ENCODE measurements at regions not wholly inside any gene's neighbourhood (a gene's known extent, or its start where the extent isn't known, plus 50 kb on each side); places are given as distances from the start of the nearest gene placed in this dataset.

DNA sequence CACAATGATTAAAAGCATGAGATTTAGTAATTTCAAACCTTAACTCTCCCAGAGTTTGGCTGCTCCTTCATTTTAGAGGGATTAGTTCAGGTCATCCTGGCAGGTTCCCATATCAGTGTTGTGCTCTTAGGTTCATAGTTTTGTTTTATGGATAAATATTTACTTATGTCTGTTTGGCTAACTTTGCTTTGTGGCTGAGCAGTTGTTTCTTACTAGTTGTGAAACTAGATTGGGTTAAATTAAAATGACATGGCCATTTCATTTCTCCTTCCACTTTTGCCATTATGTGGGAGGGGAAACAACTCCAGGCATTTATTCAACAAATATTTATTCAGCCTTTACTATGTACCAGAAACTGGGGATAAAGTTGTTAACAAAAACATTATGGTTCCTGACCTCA, 158.8 kb downstream of the TMTC3 start:
- Histone ChIP-seq H3K9me3 (no peaks in the 10 kb centered on the region), H3K4me1 (replicated peaks) (peaks cover 2% of the 10 kb centered on the region), H3K27ac (no peak overlapping the region), H3K27me3 (replicated peaks; ENCODE audit: insufficient read depth) (no peaks in the 10 kb centered on the region), H3K36me3 (no peaks in the 10 kb centered on the region), H3K4me3 (no peak overlapping the region)
- intact Hi-C loops (cut with DNase I): no loop called here
- DNase-seq (ENCODE audit: low spot score): no peak
- TF ChIP-seq POLR2AphosphoS5 (IDR thresholded peaks at IDR 0.05) (no peak), POLR2A (IDR thresholded peaks at IDR 0.05) (no peak)
- TF ChIP-seq, protein P1, sequence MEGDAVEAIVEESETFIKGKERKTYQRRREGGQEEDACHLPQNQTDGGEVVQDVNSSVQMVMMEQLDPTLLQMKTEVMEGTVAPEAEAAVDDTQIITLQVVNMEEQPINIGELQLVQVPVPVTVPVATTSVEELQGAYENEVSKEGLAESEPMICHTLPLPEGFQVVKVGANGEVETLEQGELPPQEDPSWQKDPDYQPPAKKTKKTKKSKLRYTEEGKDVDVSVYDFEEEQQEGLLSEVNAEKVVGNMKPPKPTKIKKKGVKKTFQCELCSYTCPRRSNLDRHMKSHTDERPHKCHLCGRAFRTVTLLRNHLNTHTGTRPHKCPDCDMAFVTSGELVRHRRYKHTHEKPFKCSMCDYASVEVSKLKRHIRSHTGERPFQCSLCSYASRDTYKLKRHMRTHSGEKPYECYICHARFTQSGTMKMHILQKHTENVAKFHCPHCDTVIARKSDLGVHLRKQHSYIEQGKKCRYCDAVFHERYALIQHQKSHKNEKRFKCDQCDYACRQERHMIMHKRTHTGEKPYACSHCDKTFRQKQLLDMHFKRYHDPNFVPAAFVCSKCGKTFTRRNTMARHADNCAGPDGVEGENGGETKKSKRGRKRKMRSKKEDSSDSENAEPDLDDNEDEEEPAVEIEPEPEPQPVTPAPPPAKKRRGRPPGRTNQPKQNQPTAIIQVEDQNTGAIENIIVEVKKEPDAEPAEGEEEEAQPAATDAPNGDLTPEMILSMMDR (IDR thresholded peaks at IDR 0.05): no peak

DNA sequence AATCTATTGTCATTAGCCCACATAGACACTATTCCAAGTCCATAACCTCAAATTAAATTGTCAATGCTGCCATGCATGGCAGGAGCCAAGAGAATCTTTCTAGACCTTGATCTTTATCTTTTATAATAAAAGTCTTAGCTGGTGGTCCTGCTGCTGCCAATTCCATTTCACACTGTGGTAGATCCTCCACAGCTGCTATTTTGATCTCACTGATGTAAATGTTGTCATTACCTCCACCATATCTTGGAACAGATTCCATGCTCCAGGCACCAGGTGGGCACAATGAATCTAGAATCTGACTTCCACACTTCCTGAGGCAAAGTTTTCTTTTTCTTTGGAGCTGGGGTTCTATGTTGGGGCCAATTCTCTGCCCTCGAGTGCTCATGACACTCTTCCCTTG, 161.2 kb downstream of the TMTC3 start:
- Histone ChIP-seq H3K36me3 (no peaks in the 10 kb centered on the region), H3K27ac (no peak overlapping the region), H3K27me3 (replicated peaks; ENCODE audit: insufficient read depth) (no peaks in the 10 kb centered on the region), H3K4me3 (no peak overlapping the region), H3K4me1 (replicated peaks) (no peaks in the 10 kb centered on the region), H3K9me3 (no peaks in the 10 kb centered on the region)
- TF ChIP-seq, protein P1 (IDR thresholded peaks at IDR 0.05): no peak
- TF ChIP-seq POLR2A (IDR thresholded peaks at IDR 0.05): no peak
- no peak for TF ChIP-seq POLR2AphosphoS5 (IDR thresholded peaks at IDR 0.05)
- WGBS: 42% methylated on average over 1 of the region's 1 CpG
- intact Hi-C loops (cut with DNase I): no loop called here
- DNase-seq (ENCODE audit: low spot score): no peak

DNA sequence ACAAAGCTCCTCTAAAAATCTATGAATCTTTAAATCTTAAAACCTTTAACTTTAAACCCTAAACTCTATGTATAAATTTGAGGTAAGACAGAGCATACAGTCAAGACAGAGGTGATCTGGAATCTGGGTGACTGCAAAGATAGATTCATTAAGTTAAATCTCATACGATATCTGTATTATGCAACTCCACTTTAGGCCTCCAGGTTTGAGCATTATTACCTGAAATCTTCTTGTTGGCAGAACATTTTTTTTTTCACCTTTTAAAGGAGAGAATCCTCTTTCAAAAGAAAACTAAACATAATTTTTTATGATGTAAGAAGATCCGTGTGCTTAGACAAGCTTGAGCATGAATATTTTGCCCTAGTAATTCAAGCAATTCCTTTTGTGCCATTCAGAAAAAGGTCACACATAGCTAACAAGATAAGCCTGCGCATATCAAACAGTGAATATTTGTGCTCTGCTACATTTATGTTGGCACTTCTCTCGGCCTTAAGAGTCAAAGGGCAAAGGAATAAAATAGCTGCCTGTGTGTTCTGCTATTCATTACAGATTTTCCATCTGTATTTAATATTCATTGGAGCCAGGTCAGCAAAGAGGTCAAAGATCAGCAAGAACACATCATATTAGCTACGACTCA, 163.3 kb downstream of the TMTC3 start:
- Histone ChIP-seq H3K4me3 (no peak overlapping the region), H3K4me1 (replicated peaks) (no peaks in the 10 kb centered on the region)
- intact Hi-C loops (cut with DNase I): no loop called here

DNA sequence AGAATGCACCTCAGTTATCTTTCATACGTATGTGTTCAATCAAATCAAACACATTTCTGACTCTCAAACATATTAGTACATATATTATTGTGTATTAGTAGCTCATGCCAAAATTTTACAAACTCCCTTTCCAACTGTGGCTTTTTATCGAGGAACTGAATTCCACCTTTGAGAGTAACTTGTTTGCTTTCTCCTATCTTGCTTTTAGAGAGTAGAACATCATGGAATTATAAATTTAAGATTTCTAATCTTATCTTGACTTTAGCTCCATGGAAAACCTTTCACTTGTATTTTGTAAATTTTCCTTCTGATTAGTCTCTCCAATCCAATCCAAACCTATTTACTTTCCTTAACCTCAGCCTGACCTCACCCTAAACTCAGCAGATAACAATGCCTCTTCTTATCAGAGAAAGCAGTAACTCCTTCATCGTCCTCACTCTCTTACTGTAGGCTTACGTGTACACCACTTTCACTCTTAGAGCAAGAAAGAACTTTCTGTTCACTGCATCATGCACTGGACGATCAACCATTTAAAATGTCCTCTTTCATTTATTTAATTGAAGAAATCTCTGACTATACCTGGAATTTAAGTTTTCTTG, 164.5 kb downstream of the TMTC3 start:
- H3K27ac ChIP-seq: no peak overlapping the region
- TF ChIP-seq POLR2A (IDR thresholded peaks at IDR 0.05): no peak
- no peak for TF ChIP-seq POLR2AphosphoS5 (IDR thresholded peaks at IDR 0.05)
- TF ChIP-seq, protein P1 (IDR thresholded peaks at IDR 0.05): no peak
- H3K4me1 ChIP-seq (replicated peaks): no peaks in the 10 kb centered on the region
- 52% methylated on average over 5 of the region's 5 CpGs for WGBS
- no peaks in the 10 kb centered on the region for H3K27me3 ChIP-seq (replicated peaks; ENCODE audit: insufficient read depth)
- intact Hi-C loops (cut with DNase I): no loop called here
- no peaks in the 10 kb centered on the region for H3K36me3 ChIP-seq
- no peak overlapping the region for H3K4me3 ChIP-seq
- H3K9me3 ChIP-seq: no peaks in the 10 kb centered on the region
- DNase-seq (ENCODE audit: low spot score): no peak

More for the DNA sequence above, 163.3 kb downstream of the TMTC3 start:
- Histone ChIP-seq H3K36me3 (no peaks in the 10 kb centered on the region), H3K9me3 (no peaks in the 10 kb centered on the region), H3K27ac (no peak overlapping the region), H3K27me3 (replicated peaks; ENCODE audit: insufficient read depth) (no peaks in the 10 kb centered on the region)
- TF ChIP-seq POLR2A (IDR thresholded peaks at IDR 0.05): no peak
- peak; percentile 39 for TF ChIP-seq POLR2AphosphoS5 (IDR thresholded peaks at IDR 0.05)
- WGBS: 31% methylated on average over 5 of the region's 5 CpGs
- DNase-seq (ENCODE audit: low spot score): no peak

DNA sequence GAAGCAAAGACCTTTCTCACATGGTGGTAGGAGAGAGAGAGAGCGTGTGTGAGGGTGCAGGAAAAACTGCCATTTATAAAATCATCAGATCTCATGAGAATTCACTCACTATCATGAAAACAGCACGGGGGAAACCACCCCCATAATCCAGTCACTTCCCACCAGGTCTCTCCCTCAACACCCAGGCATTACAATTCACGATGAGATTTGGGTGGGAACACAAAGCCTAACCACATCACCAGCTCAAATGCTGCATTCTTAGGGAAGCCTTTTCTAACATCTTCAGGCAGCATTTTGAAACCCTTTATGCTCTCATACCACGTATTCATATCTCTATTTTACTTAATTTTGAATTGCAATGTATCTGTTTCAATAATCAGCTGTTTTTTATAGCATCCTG, 165.9 kb downstream of the TMTC3 start:
- H3K4me3 ChIP-seq: no peak overlapping the region
- TF ChIP-seq POLR2AphosphoS5 (IDR thresholded peaks at IDR 0.05) (no peak), POLR2A (IDR thresholded peaks at IDR 0.05) (no peak)
- TF ChIP-seq, protein P1 (IDR thresholded peaks at IDR 0.05): no peak
- no peaks in the 10 kb centered on the region for H3K36me3 ChIP-seq
- H3K4me1 ChIP-seq (replicated peaks): no peaks in the 10 kb centered on the region
- 89% methylated on average over 4 of the region's 4 CpGs for WGBS
- no peaks in the 10 kb centered on the region for H3K27me3 ChIP-seq (replicated peaks; ENCODE audit: insufficient read depth)
- no peak overlapping the region for H3K27ac ChIP-seq
- no peak for DNase-seq (ENCODE audit: low spot score)
- H3K9me3 ChIP-seq: no peaks in the 10 kb centered on the region
- intact Hi-C loops (cut with DNase I): no loop called here
